ENCODE measurements at regions not wholly inside any gene's neighbourhood (a gene's known extent, or its start where the extent isn't known, plus 50 kb on each side); places are given as distances from the start of the nearest gene placed in this dataset.
A peak's percentile ranks its signal among the peaks of the same experiment; 100 is the strongest.
"Not testable (repeated sequence)": the region's sequence is repeated elsewhere in the genome, so short reads cannot be mapped to it uniquely, and the experiment has no call there.

DNA sequence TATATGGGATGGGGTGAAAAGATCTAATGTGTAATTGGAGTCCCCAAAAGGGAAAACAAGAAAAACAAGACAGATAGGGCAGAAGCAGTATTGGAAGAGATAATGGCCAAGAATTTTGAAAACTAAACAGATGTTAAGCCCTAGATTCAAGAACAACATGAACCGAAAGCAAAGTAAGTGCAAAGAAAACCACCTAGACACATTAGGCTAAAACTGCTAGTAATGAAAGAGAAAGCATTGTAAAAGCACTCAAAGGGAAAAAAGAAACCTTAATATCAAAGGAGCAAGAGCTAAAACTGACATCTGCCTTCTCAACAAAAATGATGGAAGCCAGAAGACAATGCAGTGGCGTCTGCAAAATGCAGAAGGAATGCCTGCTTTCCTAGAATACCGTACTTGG lies 91.0 kb downstream of the CDRT15L2 start:
- CTCF ChIA-PET, DNase-seq, H3K36me3 Mint-ChIP-seq, H3K9me3 Mint-ChIP-seq, H3K4me3 Mint-ChIP-seq, H3K4me1 Mint-ChIP-seq, H3K27me3 Mint-ChIP-seq, H3K27ac Mint-ChIP-seq: not testable (repeated sequence)

DNA sequence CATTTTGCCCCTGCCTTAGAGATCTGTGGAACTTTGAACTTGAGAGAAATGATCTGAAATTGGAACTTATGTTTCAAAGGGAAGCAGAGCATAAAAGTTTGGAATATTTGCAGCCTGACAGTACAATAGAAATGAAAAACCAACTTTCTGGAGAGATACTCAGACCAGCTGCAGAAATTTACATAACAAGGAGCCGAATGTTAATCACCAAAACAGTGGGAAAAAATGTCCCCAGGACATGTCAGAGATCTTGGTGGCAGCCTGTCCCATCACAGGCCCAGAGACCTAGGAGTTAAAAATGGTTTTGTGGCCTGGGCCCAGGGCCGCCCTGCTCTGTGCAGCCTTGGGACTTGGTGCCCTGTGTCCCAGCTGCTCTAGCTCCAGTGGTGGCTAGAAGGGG lies 94.8 kb downstream of the CDRT15L2 start:
- CTCF ChIA-PET, H3K27ac Mint-ChIP-seq, DNase-seq, H3K36me3 Mint-ChIP-seq, H3K4me1 Mint-ChIP-seq, H3K27me3 Mint-ChIP-seq, H3K4me3 Mint-ChIP-seq, H3K9me3 Mint-ChIP-seq: not testable (repeated sequence)

DNA sequence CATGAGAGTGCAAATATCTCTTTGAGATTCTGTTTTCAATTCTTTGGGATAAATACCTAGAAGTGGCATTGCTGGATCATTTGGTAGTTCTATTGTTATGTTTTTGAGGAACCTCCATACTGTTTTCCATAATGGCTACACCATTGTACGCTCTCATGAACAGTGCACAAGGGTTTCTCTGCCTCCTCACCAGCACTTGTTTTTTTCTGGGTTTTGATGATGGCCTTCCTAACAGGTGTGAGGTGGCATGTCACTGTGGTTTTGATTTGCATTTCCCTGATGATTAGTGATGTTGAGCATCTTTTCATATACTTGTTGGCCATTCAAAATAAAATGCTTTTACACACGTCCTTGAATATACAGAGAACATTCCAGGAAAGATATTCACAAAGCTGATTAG lies 96.2 kb downstream of the CDRT15L2 start:
- DNase-seq, H3K9me3 Mint-ChIP-seq, H3K27me3 Mint-ChIP-seq, H3K4me3 Mint-ChIP-seq, CTCF ChIA-PET, H3K4me1 Mint-ChIP-seq, H3K27ac Mint-ChIP-seq, H3K36me3 Mint-ChIP-seq: not testable (repeated sequence)

DNA sequence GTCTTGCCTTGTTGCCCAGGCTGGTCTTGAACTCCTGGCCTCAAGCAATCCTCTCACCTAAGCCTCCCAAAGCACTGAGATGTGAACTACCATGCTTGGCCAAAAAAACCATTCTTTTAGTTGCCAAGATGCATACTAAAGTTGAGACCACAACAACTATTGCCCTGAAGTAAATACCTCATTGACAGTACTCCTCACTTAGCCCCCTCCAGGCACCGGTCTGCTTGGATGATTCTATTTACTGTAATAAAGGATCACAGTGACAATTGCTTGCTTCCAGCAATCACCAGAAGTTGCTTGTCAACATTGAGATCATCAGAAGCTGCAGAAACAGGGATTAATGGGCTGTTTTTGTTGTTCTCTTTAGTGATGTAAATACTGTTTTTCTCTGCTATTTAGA lies 97.1 kb downstream of the CDRT15L2 start:
- H3K36me3 Mint-ChIP-seq, DNase-seq, H3K27ac Mint-ChIP-seq, H3K27me3 Mint-ChIP-seq, H3K9me3 Mint-ChIP-seq, H3K4me3 Mint-ChIP-seq, CTCF ChIA-PET, H3K4me1 Mint-ChIP-seq: not testable (repeated sequence)

DNA sequence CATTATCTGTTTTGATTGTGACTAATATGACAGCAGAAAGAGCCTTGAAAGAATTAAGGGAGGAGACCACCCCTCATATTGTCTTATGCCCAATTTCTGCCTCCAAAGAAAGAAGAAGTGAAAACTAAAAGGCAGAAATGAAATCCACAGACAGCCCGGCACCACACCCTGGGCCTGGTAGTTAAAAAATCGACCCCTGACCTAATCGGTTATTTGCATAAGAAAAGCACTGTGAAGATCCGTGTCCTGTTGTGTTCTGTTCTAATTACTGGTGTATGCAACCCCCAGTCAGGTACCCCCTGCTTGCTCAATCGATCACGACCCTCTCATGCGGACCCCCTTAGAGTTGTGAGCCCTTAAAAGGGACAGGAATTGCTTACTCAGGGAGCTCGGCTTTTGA lies 97.9 kb downstream of the CDRT15L2 start:
- H3K36me3 Mint-ChIP-seq, H3K27me3 Mint-ChIP-seq, H3K4me1 Mint-ChIP-seq, H3K4me3 Mint-ChIP-seq, H3K27ac Mint-ChIP-seq, CTCF ChIA-PET, DNase-seq, H3K9me3 Mint-ChIP-seq: not testable (repeated sequence)

DNA sequence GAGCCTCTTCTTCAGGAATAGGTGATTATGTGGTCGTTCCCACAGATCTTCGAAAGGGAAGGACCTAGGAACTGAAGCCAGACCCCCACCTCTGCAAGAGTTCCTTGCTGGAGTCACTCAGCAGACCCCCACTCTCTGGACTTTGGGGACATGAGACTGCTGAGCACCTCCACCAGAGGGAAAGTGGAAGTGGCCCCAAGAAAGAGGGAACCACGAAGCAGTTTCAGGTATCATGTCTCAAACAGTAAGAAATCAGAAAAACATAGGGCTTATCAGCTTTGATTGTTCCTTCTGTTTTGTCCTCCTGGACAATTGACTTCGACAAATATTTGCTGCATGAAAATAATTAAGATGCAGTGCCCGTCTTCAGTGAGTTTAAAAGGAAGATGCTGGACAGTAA lies 98.9 kb downstream of the CDRT15L2 start:
- H3K27ac Mint-ChIP-seq, CTCF ChIA-PET, H3K27me3 Mint-ChIP-seq: not testable (repeated sequence)

DNA sequence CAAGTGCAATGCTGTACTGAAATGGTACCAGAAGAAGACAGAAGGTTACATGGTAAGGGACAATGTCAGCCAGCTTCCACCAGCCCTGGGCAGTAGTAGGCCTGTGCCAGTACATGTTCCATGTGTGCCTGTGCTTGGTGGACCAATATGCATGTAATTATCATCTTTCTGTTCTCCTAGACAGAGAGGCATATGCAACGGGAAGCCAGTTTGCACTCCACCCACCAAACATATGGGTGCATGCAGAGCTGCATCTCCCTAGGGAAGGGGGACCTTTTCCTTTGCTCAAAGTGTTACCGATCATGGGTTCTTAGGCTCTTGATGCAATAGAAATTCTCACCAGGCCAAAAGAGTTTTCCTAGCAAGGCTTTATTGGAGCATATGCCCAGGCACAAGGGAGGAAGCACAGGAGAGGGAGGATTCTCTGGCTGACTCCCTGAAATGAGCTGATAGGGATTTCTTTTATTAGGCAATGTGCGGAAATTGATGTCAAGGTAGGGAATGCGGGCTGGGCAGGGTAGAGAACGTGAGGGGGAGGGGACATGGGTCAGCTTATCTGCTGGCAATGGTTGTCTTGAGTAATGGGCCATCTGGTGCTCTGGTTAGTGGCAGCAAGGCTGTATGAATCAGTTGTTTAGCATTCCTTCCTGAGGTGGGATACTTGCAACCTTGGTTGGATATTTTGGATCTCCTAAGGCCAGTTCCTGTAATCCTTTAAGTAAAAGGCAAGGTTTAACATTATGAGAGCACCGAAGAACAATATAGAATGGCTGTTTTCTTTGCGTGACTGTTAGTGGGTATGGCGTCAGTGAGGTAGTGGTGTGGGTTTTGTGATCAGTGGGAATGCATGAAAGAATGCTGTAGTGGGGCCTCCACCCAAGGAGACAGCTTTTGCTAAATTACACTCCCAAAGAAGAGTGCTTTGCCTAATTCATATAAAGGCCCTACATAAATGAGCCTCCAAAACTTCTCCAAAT lies 102.5 kb downstream of the CDRT15L2 start:
- H3K27me3 Mint-ChIP-seq, CTCF ChIA-PET, H3K27ac Mint-ChIP-seq, H3K36me3 Mint-ChIP-seq, H3K4me3 Mint-ChIP-seq, DNase-seq, H3K9me3 Mint-ChIP-seq, H3K4me1 Mint-ChIP-seq: not testable (repeated sequence)

More for the DNA sequence above, 98.9 kb downstream of the CDRT15L2 start:
- not testable (repeated sequence) for H3K9me3 Mint-ChIP-seq, H3K4me1 Mint-ChIP-seq, H3K4me3 Mint-ChIP-seq, DNase-seq, H3K36me3 Mint-ChIP-seq

DNA sequence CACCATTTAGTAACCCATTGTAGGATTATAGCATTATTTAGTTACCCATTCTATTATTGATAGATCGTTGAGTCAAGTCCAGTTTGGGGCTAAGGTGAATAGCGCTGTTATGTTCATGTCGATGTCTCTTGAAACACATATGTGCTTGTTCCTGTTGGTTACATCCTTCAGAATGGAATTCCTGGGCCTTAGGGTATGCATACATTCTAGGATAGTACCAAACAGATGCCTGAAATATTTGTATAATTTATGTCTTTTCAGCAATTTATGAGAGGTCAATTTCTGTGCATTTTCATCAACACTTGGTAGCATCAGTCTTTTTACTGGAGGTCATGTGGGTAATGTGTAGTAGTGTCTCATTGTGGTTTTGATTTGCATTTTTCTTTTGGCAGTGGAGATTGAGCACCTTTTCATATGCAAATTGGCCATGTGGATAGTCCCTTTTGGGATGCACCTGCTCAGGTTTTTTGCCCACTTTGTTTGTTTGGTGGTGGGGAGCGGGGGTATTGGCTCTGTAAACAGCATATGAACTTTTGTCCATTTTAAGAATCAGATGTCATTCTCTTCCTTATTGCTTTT lies 104.2 kb downstream of the CDRT15L2 start:
- CTCF ChIA-PET, H3K27ac Mint-ChIP-seq, DNase-seq, H3K9me3 Mint-ChIP-seq, H3K27me3 Mint-ChIP-seq, H3K36me3 Mint-ChIP-seq, H3K4me3 Mint-ChIP-seq, H3K4me1 Mint-ChIP-seq: not testable (repeated sequence)

DNA sequence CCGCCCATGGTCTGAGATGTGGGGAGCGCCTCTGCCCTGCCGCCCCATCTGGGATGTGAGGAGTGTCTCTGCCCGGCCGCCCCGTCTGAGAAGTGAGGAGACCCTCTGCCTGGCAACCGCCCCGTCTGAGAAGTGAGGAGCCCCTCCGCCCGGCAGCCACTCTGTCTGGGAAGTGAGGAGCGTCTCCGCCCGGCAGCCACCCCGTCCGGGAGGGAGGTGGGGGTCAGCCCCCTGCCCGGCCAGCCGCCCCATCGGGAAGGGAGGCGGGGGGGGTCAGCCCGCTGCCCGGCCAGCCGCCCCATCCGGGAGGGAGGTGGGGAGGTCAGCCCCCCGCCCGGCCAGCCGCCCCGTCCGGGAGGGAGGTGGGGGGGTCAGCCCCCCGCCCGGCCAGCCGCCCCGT lies 105.5 kb downstream of the CDRT15L2 start:
- H3K4me1 Mint-ChIP-seq, H3K4me3 Mint-ChIP-seq, H3K27ac Mint-ChIP-seq, H3K36me3 Mint-ChIP-seq, DNase-seq, H3K9me3 Mint-ChIP-seq, CTCF ChIA-PET, H3K27me3 Mint-ChIP-seq: not testable (repeated sequence)

DNA sequence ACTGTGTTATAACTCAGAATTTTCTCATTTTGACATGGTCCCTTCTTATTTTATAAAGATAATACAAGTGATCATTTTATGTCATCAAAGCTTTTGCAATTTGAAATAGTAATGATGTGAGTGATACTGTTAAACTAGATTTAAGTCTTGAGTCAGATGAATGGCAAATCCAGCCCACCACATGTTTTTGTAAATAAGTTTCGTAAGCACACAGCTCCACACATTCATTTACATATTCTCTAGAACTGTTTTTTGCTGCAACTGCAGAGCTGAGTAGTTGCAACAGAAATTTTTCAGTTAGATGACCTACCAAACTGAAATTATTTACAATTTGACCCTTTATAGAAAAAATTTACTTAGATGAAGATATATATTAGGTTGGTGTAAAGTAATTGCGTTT lies 108.1 kb downstream of the CDRT15L2 start:
- CTCF ChIA-PET, H3K4me1 Mint-ChIP-seq, H3K9me3 Mint-ChIP-seq, H3K36me3 Mint-ChIP-seq, H3K27ac Mint-ChIP-seq, H3K27me3 Mint-ChIP-seq, DNase-seq, H3K4me3 Mint-ChIP-seq: not testable (repeated sequence)

DNA sequence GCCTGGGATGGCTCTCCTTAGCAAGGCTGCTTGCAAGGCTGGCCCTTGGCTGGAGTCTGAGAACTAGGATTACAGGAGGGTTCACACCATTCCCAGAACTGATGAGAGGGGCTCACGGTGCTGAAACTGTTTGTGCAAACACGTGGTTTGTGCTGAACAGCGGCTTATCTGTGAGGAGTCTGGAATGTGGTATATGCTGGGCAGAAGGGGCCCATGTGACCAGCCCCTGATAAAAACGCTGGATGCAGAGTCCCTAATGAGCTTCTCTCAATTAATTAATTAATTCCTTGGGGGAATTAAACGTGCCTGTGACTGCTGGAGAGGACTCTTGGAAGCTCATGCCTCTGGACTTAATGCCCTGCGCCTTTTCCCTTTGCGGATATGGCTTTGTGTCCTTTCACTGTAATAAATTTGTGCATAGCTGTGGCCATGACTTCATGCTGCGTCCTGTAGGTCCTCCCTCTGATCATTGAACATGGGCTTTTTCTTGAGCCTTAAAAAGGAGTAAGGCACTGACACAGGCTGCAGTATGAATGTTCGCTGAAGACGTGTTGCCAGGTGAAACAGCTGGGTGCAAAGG lies 109.7 kb downstream of the CDRT15L2 start:
- H3K36me3 Mint-ChIP-seq, DNase-seq, H3K27ac Mint-ChIP-seq, H3K27me3 Mint-ChIP-seq, CTCF ChIA-PET, H3K9me3 Mint-ChIP-seq, H3K4me3 Mint-ChIP-seq: not testable (repeated sequence)
- H3K4me1 Mint-ChIP-seq: peaks cover 13% of the 10 kb centered on the region

DNA sequence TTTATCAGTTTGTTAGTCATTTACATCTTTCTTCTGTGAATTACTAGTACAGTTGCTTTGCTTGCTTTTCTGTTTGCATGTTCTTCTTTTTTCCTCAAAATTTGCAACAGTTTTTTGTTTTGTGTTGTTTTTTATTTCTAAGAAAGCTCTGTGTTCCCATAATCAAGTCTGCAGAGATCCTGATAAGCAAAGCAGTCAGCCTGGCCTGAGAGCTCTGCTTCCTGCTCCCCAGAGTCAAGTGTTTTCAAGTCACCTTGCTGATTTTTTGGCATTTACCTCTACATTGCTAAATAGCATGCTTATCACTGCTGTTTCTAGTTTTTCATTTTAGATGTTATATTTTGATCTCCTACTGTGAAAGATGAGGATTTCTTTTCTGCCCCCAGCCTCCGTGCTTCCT lies 113.2 kb downstream of the CDRT15L2 start:
- H3K4me3 Mint-ChIP-seq, H3K36me3 Mint-ChIP-seq, DNase-seq, H3K27ac Mint-ChIP-seq, H3K27me3 Mint-ChIP-seq, CTCF ChIA-PET, H3K9me3 Mint-ChIP-seq: not testable (repeated sequence)
- H3K4me1 Mint-ChIP-seq: peaks cover 26% of the 10 kb centered on the region

DNA sequence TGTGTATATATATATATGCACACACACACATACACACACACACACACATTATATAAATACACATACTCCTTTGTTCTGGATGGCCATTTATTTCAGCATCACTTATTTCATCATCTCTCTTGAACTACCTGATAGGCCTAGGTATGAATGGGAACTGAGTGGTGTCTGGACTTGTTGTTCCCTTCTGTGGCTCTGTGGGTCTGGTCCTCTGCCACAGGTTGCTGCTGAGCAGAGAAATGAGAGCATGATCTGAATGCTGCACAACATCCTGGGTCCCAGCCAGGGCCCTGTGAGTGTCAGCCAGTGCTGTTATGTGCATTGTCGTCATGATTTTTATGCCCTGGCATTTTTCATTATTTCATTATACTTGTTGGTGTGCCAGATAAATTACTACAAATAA lies 116.3 kb downstream of the CDRT15L2 start:
- H3K27me3 Mint-ChIP-seq, H3K4me3 Mint-ChIP-seq, H3K9me3 Mint-ChIP-seq, DNase-seq, H3K27ac Mint-ChIP-seq, H3K36me3 Mint-ChIP-seq, CTCF ChIA-PET: not testable (repeated sequence)
- H3K4me1 Mint-ChIP-seq: peaks cover 42% of the 10 kb centered on the region

DNA sequence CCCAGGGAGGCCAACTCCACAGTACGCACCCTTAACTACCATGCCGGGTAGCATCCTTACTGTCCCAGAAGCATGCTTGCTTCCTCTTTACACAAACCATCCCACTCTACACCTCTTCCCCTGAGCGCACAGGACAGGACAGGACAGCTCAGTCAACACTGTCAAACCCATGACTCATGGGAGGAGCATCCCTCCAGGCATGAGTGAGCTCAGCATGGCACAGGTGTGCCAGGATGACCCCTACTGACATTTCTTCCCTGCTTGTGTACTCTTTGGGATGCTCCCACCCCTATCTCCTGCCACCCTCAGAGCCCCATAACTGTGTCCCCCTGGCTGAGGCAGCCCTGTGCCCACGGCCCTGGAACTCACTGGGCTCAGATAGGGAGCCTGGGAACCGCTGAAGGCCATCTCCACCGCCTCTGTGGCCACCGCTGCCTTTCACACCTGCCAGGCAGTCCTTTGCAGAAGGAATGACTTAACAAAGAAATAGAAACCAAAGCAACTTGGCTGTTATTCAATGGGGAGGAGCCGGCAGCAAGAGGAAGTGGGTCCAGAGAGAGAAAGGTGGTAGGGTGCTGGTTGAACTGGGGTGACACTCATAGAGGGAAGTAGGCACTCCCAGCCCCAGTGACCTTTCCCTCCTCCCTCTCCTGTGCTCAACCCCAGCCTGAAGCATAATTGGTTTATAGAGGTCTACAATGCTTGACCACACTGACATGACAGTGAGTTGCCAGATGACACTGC lies 119.1 kb downstream of the CDRT15L2 start:
- DNase-seq: peak; percentile 52
- peak overlapping the region; percentile 88 for H3K27ac Mint-ChIP-seq

More for the DNA sequence above, 119.1 kb downstream of the CDRT15L2 start:
- CTCF ChIA-PET: interaction anchor here (0.6 kb wide), 1 partner anchor 168 kb away, joined by 4 read pairs; no protein-coding TSS in a partner anchor
- not testable (repeated sequence) for H3K36me3 Mint-ChIP-seq, H3K27me3 Mint-ChIP-seq, H3K9me3 Mint-ChIP-seq
- peaks cover 31% of the 10 kb centered on the region for H3K4me1 Mint-ChIP-seq
- H3K4me3 Mint-ChIP-seq: peak overlapping the region; percentile 78
